Thoracic aorta (tissue), 2 donors: ENCODE measurements at regions not wholly inside any gene's neighbourhood (a gene's known extent, or its start where the extent isn't known, plus 50 kb on each side); places are given as distances from the start of the nearest gene placed in this dataset.

ENCODE experiments used
- ATAC-seq: fragments of 150-250 bp; one replicate; pipeline ENCODE4 v1.8.0; 2017; ENCODE audit warnings: low read depth; ENCODE audit not compliant: insufficient number of reproducible peaks, low FRiP score
- DNase-seq: peaks from one replicate; pipeline ENCODE4 v3.0.0-alpha.2; 2020; ENCODE audit warnings: low spot score
- H3K27ac ChIP-seq, 2 donors: fragments of 200-600 bp; sonication (generic); 1 replicate in 1 of 2; 2 replicates in 1 of 2; pipeline ENCODE4 v1.5.1; 2016; ENCODE audit warnings: mild to moderate bottlenecking in 2 of 2, moderate library complexity in 2 of 2
- H3K27me3 ChIP-seq: fragments of 200-600 bp; sonication (generic); replicated peaks from 2 replicates; pipeline ENCODE4 v1.6.0; 2016; ENCODE audit warnings: mild to moderate bottlenecking; ENCODE audit not compliant: insufficient read depth
- H3K36me3 ChIP-seq: fragments of 200-600 bp; sonication (generic); one replicate; pipeline ENCODE4 v1.5.1; 2016
- H3K4me1 ChIP-seq, 2 donors: fragments of 200-600 bp; sonication (generic); 1 replicate in 1 of 2; 2 replicates in 1 of 2; pipeline versions ENCODE4 v1.5.1 to v1.6.0; 2016; ENCODE audit warnings: low read depth in 2 of 2, mild to moderate bottlenecking in 1 of 2; ENCODE audit not compliant: control insufficient read depth in 1 of 2
- H3K4me3 ChIP-seq: fragments of 200-600 bp; sonication (generic); 2 replicates; pipeline ENCODE4 v1.5.1; 2016; ENCODE audit warnings: mild to moderate bottlenecking
- H3K9me3 ChIP-seq: fragments of 200-600 bp; sonication (generic); 2 replicates; pipeline ENCODE4 v1.5.1; 2016
- TF ChIP-seq, protein P1 (sequence below): fragments of 200-600 bp; sonication (generic); IDR thresholded peaks from one replicate; pipeline ENCODE4 v1.5.1; 2019; ENCODE audit warnings: antibody characterized with exemption

DNA sequence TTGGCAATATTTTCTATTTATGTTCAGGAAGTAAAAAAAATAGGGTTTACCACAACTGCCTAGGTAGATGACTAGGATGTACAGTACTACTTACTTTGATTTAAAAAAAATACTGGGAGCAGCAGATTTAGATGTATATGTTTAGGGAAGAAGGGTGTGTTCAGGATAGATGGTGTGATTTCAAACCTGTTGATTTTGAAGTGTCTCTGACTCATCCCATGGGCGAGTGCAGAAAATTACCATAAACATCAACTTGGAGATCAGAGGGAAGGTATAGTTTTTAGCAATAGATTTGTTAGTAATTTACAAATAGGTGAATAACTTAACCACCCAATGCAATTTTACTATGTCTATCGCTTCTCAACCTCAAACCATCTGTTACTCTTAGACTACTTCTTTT lies 214.8 kb downstream of the NDFIP2 start:
- H3K4me3 ChIP-seq: no peak overlapping the region
- H3K27ac ChIP-seq: no peak overlapping the region
- TF ChIP-seq, protein P1, sequence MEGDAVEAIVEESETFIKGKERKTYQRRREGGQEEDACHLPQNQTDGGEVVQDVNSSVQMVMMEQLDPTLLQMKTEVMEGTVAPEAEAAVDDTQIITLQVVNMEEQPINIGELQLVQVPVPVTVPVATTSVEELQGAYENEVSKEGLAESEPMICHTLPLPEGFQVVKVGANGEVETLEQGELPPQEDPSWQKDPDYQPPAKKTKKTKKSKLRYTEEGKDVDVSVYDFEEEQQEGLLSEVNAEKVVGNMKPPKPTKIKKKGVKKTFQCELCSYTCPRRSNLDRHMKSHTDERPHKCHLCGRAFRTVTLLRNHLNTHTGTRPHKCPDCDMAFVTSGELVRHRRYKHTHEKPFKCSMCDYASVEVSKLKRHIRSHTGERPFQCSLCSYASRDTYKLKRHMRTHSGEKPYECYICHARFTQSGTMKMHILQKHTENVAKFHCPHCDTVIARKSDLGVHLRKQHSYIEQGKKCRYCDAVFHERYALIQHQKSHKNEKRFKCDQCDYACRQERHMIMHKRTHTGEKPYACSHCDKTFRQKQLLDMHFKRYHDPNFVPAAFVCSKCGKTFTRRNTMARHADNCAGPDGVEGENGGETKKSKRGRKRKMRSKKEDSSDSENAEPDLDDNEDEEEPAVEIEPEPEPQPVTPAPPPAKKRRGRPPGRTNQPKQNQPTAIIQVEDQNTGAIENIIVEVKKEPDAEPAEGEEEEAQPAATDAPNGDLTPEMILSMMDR: no peak
- H3K27me3 ChIP-seq: no peaks in the 10 kb centered on the region
- ATAC-seq (no peak), DNase-seq (no peak)
- H3K9me3 ChIP-seq: no peaks in the 10 kb centered on the region
- H3K36me3 ChIP-seq: no peaks in the 10 kb centered on the region
- H3K4me1 ChIP-seq: no peaks in the 10 kb centered on the region

DNA sequence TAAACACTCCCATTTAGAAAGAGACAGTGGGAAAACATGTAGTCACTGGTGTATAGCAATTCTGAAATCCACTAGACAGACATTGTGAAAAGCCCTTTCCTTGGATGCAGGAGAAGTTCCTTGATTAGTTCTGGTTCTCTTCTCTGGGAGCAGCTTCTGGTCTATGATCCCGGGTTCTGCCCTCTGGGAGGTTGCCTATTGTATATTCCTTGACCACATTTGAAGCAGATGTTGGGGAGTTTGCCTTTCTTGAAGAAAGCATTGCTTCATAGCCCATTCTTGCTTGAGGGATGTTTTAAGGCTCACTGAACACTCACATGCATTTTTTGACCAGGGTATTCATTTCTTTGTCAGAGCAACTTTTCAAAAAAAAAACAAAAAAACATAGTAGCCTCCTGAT lies 211.9 kb downstream of the NDFIP2 start:
- ATAC-seq (no peak), DNase-seq (no peak)
- Histone ChIP-seq H3K9me3 (no peaks in the 10 kb centered on the region), H3K36me3 (no peaks in the 10 kb centered on the region), H3K27me3 (no peaks in the 10 kb centered on the region), H3K4me1 (no peaks in the 10 kb centered on the region), H3K27ac (no peak overlapping the region), H3K4me3 (no peak overlapping the region)
- TF ChIP-seq, protein P1: no peak

DNA sequence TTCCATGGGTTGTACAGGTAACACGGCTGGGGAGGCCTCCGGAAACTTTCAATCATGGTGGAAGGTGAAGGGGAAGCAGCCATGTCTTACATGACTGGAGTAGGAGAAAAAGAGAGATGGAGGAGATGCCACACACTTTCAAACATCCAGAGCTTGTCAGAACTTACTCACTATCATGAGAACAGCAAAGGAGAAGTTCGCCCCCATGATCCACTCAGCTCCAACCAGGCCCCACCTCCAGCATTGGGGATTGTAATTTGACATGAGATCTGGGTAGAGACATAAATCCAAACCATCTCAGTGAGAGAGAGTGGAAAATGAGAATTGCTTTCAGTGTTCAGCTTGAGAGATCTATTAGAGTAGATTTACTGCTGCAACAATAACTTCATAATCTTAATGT lies 210.9 kb downstream of the NDFIP2 start:
- Histone ChIP-seq H3K9me3 (no peaks in the 10 kb centered on the region), H3K36me3 (no peaks in the 10 kb centered on the region), H3K4me3 (no peak overlapping the region), H3K27ac (no peak overlapping the region), H3K27me3 (no peaks in the 10 kb centered on the region), H3K4me1 (no peaks in the 10 kb centered on the region)
- DNase-seq (no peak), ATAC-seq (no peak)
- TF ChIP-seq, protein P1: no peak

DNA sequence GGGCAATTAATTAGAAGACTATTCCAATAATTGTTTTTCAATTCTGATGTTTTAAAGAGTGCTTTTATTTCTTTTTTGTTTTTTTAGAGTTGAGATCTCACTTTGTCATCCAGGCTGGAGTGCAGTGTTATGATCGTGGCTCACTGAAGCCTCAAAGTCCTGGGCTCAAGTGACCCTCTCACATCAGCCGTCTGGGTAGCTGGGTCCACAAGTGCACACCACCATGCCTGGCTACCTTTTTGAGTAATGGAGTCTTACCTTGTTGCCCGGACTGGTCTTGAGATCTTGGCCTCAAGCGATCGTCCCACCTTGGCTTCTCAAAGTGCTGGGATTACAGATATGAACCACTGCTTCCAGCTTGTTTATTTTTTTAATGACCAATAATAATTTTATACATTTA lies 207.8 kb downstream of the NDFIP2 start:
- Histone ChIP-seq H3K9me3 (no peaks in the 10 kb centered on the region), H3K4me3 (no peak overlapping the region), H3K27me3 (no peaks in the 10 kb centered on the region), H3K4me1 (no peaks in the 10 kb centered on the region), H3K27ac (no peak overlapping the region), H3K36me3 (no peaks in the 10 kb centered on the region)
- no peak for ATAC-seq
- TF ChIP-seq, protein P1: no peak
- no peak for DNase-seq

DNA sequence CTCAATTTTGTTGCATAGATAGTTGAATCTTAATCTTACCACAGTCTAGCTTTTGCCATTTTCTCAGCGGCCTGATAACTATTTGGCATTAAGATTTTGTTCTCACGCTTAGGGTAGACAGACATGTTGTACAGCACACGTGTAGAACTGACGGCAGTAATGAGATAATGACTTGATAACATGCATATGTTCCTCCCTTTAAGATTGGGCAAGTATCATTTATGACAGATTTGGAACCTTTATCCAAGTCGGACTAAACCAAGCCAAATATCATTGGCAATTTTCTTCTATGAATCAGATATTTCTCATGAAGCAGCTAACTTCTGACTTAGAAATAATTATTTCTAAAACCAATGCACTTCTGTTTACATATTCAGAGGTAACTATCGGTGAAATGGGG lies 205.5 kb downstream of the NDFIP2 start:
- H3K4me3 ChIP-seq: no peak overlapping the region
- no peaks in the 10 kb centered on the region for H3K9me3 ChIP-seq
- no peak for ATAC-seq
- H3K4me1 ChIP-seq: no peaks in the 10 kb centered on the region
- DNase-seq: no peak
- H3K27ac ChIP-seq: no peak overlapping the region
- H3K36me3 ChIP-seq: no peaks in the 10 kb centered on the region
- no peaks in the 10 kb centered on the region for H3K27me3 ChIP-seq
- TF ChIP-seq, protein P1: no peak
